HL-60 (cell line): ENCODE measurements at regions not wholly inside any gene's neighbourhood (a gene's known extent, or its start where the extent isn't known, plus 50 kb on each side); places are given as distances from the start of the nearest gene placed in this dataset.

Experiments used
- CTCF ChIP-seq: IDR thresholded peaks from one replicate; pipeline ENCODE4 v1.5.1; 2011; ENCODE audit warnings: low read length, control low read depth, inconsistent platforms; ENCODE audit not compliant: insufficient read depth
- POLR2AphosphoS5 ChIP-seq: IDR thresholded peaks from 2 replicates; pipeline ENCODE4 v1.6.1; 2012; ENCODE audit warnings: low read depth

GRCh38 chr3:72295962-72296450 lies 511.1 kb upstream of the PROK2 start:
- TF ChIP-seq CTCF (no peak), POLR2AphosphoS5 (no peak)
